NOMO-1 treated with dmso at 0.1 percent for 144 hours (cell line): ENCODE measurements at regions not wholly inside any gene's neighbourhood (a gene's known extent, or its start where the extent isn't known, plus 50 kb on each side); places are given as distances from the start of the nearest gene placed in this dataset.

Source experiments
- DNase-seq: peaks from one replicate; lab custom pipeline; 2025; ENCODE audit not compliant: unreplicated experiment; lab: John Stamatoyannopoulos, UW

- no peak for DNase-seq
These were observed 330.8 kb downstream of the NPHP4 start for GRCh38 chr1:5661196-5662085.

GRCh38 chr1:5660141-5660935, 331.9 kb downstream of the NPHP4 start:
- no peak for DNase-seq

- DNase-seq = no peak
These were observed 332.6 kb downstream of the NPHP4 start for GRCh38 chr1:5659606-5660005.

- no peak for DNase-seq
These were observed 333.6 kb downstream of the NPHP4 start for GRCh38 chr1:5658340-5659316.

- DNase-seq = no peak
These were observed 340.0 kb downstream of the NPHP4 start for GRCh38 chr1:5651964-5652821.

GRCh38 chr1:5651473-5651872, 340.8 kb downstream of the NPHP4 start:
- no peak for DNase-seq

GRCh38 chr1:5651027-5651410, 341.2 kb downstream of the NPHP4 start:
- no peak for DNase-seq

DNA sequence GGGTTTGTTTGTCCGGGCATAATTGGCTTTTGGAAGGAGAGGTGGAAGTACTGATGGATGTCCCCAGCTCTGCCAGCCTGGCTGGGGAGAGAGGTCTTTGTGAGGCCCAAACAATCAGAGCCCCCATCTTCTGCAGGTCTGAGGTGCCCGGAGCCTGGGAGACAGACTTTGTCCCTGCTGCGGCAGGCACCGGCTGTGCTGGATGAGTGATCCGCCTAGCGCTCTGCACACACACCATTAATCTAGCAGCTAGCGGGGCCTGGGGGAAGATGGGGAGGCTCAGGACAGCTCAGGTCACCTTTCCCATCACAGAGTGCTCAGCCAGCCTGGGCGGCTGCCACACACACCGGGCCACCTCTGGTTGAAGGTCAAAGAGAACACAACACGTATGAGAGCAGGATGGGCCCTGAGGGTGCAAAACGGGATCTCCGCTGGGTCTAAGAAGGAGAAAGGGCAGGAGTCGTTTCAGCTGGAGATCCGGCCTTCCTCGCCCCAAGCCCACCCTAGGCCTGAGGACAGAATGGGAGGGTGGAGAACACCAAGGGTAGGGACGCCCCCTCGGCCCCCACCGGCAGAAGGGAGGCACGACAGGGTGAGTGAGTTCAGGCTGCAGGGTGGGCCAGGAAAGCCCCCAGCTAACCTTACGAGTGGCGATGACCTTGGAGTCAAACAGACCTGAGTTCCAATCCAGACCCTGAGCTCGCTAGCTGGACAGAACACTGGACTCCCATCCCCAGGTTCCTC, 341.8 kb downstream of the NPHP4 start:
- DNase-seq = no peak

- DNase-seq = no peak
These were observed 342.4 kb downstream of the NPHP4 start for GRCh38 chr1:5649795-5650194.

- no peak for DNase-seq
These were observed 343.1 kb downstream of the NPHP4 start for GRCh38 chr1:5649166-5649551.

GRCh38 chr1:5648410-5649165, 343.6 kb downstream of the NPHP4 start:
- DNase-seq = no peak

- DNase-seq = no peak
These were observed 345.0 kb downstream of the NPHP4 start for GRCh38 chr1:5647234-5647633.

GRCh38 chr1:5646486-5647149, 345.6 kb downstream of the NPHP4 start:
- DNase-seq = no peak

- DNase-seq = no peak
These were observed 346.3 kb downstream of the NPHP4 start for GRCh38 chr1:5645929-5646328.

DNA sequence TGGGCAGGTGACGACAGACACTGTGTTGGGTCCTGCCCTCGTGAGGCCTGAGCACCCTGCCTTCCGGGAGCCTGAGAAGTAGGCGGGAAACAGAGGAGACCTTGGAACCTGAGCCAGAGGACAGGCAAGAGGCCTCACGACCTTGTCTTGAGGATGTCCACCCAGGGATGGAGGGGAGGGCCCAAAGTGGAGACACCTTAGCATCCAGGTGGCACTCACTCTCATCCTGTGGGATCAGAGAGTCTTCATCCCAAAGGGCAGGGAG, 347.2 kb downstream of the NPHP4 start:
- DNase-seq = no peak

GRCh38 chr1:5644281-5645134, 347.7 kb downstream of the NPHP4 start:
- DNase-seq = no peak

GRCh38 chr1:5643360-5644107, 348.7 kb downstream of the NPHP4 start:
- DNase-seq = no peak
